ENCODE measurements at regions not wholly inside any gene's neighbourhood (a gene's known extent, or its start where the extent isn't known, plus 50 kb on each side); places are given as distances from the start of the nearest gene placed in this dataset.

DNA sequence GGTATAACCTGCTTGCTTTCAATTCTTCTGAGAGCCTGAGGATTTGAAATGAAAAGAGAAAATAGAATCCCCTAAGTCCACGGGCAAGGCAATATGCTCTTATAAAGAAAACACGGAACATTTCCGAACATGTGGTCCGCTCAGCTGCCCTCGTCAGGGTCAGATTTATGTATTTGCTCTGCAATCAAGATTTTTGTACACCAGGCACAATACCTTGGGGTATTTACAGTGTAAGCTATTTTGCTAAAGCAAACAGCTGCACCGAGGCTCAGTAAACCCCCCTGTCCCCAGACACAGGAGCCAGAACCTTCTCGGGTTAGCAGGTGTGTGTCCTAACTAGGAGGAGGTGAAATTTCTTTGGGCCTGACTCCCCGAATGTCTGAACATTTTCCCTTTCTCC is 155.8 kb upstream of the LRIG1 start:
- H3K4me1 Mint-ChIP-seq (ENCODE audit: unreplicated experiment), result peaks cover 13% of the 10 kb centered on the region
- TF ChIP-seq, protein P1, sequence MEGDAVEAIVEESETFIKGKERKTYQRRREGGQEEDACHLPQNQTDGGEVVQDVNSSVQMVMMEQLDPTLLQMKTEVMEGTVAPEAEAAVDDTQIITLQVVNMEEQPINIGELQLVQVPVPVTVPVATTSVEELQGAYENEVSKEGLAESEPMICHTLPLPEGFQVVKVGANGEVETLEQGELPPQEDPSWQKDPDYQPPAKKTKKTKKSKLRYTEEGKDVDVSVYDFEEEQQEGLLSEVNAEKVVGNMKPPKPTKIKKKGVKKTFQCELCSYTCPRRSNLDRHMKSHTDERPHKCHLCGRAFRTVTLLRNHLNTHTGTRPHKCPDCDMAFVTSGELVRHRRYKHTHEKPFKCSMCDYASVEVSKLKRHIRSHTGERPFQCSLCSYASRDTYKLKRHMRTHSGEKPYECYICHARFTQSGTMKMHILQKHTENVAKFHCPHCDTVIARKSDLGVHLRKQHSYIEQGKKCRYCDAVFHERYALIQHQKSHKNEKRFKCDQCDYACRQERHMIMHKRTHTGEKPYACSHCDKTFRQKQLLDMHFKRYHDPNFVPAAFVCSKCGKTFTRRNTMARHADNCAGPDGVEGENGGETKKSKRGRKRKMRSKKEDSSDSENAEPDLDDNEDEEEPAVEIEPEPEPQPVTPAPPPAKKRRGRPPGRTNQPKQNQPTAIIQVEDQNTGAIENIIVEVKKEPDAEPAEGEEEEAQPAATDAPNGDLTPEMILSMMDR (IDR thresholded peaks at IDR 0.05), result no peak
- no peak overlapping the region for H3K27ac Mint-ChIP-seq (ENCODE audit: unreplicated experiment)
- H3K27me3 Mint-ChIP-seq (ENCODE audit: unreplicated experiment), result peaks cover 12% of the 10 kb centered on the region
- no peaks in the 10 kb centered on the region for H3K36me3 Mint-ChIP-seq (ENCODE audit: unreplicated experiment)
- H3K4me3 Mint-ChIP-seq (ENCODE audit: unreplicated experiment), result no peak overlapping the region
- no peak for DNase-seq (ENCODE audit: extremely low spot score, unreplicated experiment)
- no peaks in the 10 kb centered on the region for H3K9me3 Mint-ChIP-seq (ENCODE audit: unreplicated experiment)

DNA sequence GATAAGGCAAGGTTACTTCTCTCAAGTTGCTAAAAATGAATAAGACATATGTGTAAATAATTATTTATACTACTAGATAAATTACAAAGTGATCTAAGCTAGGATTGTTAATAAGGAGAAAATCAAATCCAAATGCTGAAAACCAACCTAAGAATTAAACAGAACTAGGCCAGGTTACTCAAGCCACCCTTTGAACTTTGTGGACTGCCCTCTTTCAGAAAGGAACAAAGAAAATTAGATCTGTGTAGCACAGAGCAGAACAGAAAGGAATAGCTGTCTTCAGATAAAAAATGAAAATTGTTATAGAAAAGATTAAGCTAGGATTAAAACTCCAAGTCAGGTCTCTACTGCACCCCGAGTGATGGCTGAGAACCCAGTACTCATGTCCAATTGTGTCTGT is 158.2 kb upstream of the LRIG1 start:
- peaks cover 10% of the 10 kb centered on the region for H3K4me1 Mint-ChIP-seq (ENCODE audit: unreplicated experiment)
- no peak for DNase-seq (ENCODE audit: extremely low spot score, unreplicated experiment)
- H3K27ac Mint-ChIP-seq (ENCODE audit: unreplicated experiment), result no peak overlapping the region
- H3K27me3 Mint-ChIP-seq (ENCODE audit: unreplicated experiment), result peaks cover 7% of the 10 kb centered on the region
- no peak overlapping the region for H3K4me3 Mint-ChIP-seq (ENCODE audit: unreplicated experiment)
- H3K9me3 Mint-ChIP-seq (ENCODE audit: unreplicated experiment), result no peaks in the 10 kb centered on the region
- TF ChIP-seq, protein P1 (IDR thresholded peaks at IDR 0.05), result no peak
- H3K36me3 Mint-ChIP-seq (ENCODE audit: unreplicated experiment), result no peaks in the 10 kb centered on the region

DNA sequence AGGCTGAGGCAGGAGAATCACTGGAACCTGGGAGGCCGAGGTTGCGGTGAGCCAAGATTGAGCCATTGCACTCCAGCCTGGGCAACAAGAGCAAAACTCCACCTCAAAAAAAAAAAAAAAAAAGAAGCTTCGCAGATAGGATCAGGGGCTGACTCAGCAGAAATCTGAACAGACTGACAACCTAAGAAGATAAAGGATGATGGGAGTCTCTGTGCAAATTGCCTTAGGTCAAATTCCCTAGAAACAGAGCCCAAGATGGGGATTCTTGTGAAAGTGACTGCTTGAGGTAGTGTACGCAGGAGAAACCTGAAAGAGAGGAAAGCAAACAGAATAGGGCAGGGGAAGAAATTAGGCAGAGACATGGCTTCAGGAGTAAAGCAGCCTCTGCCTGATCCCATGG is 160.8 kb upstream of the LRIG1 start:
- H3K27me3 Mint-ChIP-seq (ENCODE audit: unreplicated experiment), result no peaks in the 10 kb centered on the region
- no peak for DNase-seq (ENCODE audit: extremely low spot score, unreplicated experiment)
- H3K36me3 Mint-ChIP-seq (ENCODE audit: unreplicated experiment), result no peaks in the 10 kb centered on the region
- peaks cover 11% of the 10 kb centered on the region for H3K4me1 Mint-ChIP-seq (ENCODE audit: unreplicated experiment)
- no peak overlapping the region for H3K4me3 Mint-ChIP-seq (ENCODE audit: unreplicated experiment)
- TF ChIP-seq, protein P1 (IDR thresholded peaks at IDR 0.05), result no peak
- no peak overlapping the region for H3K27ac Mint-ChIP-seq (ENCODE audit: unreplicated experiment)
- no peaks in the 10 kb centered on the region for H3K9me3 Mint-ChIP-seq (ENCODE audit: unreplicated experiment)

DNA sequence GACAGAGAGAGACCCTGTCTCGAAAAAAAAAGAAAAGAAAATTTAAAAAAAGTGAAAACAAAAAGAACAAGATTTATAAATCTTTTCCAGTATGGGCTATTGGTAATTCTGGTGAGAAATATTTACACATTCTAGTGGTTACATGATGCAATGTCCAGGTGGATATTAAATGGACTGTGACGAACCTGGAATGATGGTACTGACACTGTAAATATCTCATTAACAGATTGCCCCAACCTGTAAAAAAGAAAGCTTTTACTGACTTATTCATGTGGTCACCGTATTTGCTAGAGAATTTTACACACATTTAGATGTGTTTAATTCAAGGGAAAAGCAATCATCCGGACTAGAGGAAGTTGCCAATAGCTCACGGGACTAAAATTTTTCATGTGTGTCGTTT is 162.1 kb upstream of the LRIG1 start:
- H3K36me3 Mint-ChIP-seq (ENCODE audit: unreplicated experiment), result no peaks in the 10 kb centered on the region
- TF ChIP-seq, protein P1 (IDR thresholded peaks at IDR 0.05), result no peak
- no peak for DNase-seq (ENCODE audit: extremely low spot score, unreplicated experiment)
- H3K27ac Mint-ChIP-seq (ENCODE audit: unreplicated experiment), result no peak overlapping the region
- no peaks in the 10 kb centered on the region for H3K9me3 Mint-ChIP-seq (ENCODE audit: unreplicated experiment)
- H3K4me3 Mint-ChIP-seq (ENCODE audit: unreplicated experiment), result no peak overlapping the region
- no peaks in the 10 kb centered on the region for H3K27me3 Mint-ChIP-seq (ENCODE audit: unreplicated experiment)
- peaks cover 16% of the 10 kb centered on the region for H3K4me1 Mint-ChIP-seq (ENCODE audit: unreplicated experiment)

DNA sequence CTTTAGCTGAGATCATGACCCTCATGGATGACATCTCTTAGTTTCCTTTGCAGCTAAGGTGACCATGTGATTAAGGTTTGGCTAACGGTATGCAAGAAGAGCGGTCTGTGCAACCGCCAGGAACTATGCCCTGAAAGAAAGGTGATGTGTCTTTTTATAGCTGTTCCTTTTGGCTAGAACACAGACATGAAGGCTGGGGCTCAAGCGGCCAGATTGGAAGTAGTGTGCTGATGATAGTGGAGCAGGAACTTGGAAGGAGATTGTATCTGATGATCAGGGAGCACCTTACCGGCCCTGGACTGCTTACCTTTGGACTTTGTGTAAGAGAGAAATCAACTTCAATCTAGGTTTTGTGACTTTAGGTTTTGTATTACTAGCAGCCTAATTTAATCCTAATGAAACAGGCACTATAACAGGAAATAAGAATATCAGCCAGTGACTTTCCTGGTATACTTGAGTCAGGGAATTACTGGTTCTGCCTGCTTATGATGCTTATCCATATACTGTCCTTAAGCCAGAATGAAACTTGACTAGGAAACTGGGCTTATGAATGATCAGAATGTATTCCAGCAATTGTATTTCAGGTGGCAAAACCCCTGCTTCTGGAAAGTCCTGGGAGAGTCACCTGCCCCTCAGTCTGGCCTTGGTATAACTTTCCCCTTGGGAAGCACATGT is 164.3 kb upstream of the LRIG1 start:
- H3K27me3 Mint-ChIP-seq (ENCODE audit: unreplicated experiment), result no peaks in the 10 kb centered on the region
- DNase-seq (ENCODE audit: extremely low spot score, unreplicated experiment), result no peak
- H3K36me3 Mint-ChIP-seq (ENCODE audit: unreplicated experiment), result no peaks in the 10 kb centered on the region
- TF ChIP-seq, protein P1 (IDR thresholded peaks at IDR 0.05), result no peak
- no peaks in the 10 kb centered on the region for H3K9me3 Mint-ChIP-seq (ENCODE audit: unreplicated experiment)
- H3K4me3 Mint-ChIP-seq (ENCODE audit: unreplicated experiment), result no peak overlapping the region
- no peak overlapping the region for H3K27ac Mint-ChIP-seq (ENCODE audit: unreplicated experiment)
- peaks cover 16% of the 10 kb centered on the region for H3K4me1 Mint-ChIP-seq (ENCODE audit: unreplicated experiment)

Measured in osteocyte (in vitro differentiated cells).